ENCODE measurements at regions not wholly inside any gene's neighbourhood (a gene's known extent, or its start where the extent isn't known, plus 50 kb on each side); places are given as distances from the start of the nearest gene placed in this dataset.

- TF ChIP-seq POLR2A (IDR thresholded peaks at IDR 0.05; ENCODE audit: extremely low read depth, insufficient read length) (no peak), MYC (IDR thresholded peaks at IDR 0.05; ENCODE audit: low read depth, low read length) (no peak), MAX (IDR thresholded peaks at IDR 0.05; ENCODE audit: low read depth, low read length) (no peak)
- TF ChIP-seq, protein P1, sequence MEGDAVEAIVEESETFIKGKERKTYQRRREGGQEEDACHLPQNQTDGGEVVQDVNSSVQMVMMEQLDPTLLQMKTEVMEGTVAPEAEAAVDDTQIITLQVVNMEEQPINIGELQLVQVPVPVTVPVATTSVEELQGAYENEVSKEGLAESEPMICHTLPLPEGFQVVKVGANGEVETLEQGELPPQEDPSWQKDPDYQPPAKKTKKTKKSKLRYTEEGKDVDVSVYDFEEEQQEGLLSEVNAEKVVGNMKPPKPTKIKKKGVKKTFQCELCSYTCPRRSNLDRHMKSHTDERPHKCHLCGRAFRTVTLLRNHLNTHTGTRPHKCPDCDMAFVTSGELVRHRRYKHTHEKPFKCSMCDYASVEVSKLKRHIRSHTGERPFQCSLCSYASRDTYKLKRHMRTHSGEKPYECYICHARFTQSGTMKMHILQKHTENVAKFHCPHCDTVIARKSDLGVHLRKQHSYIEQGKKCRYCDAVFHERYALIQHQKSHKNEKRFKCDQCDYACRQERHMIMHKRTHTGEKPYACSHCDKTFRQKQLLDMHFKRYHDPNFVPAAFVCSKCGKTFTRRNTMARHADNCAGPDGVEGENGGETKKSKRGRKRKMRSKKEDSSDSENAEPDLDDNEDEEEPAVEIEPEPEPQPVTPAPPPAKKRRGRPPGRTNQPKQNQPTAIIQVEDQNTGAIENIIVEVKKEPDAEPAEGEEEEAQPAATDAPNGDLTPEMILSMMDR (IDR thresholded peaks at IDR 0.05; ENCODE audit: low read depth, low read length) = no peak
Measured at GRCh38 chr14:87158283-87158682, 834.7 kb downstream of the GALC start.

All from NB4 (cell line).